HepG2 (cell line): ENCODE measurements at regions not wholly inside any gene's neighbourhood (a gene's known extent, or its start where the extent isn't known, plus 50 kb on each side); places are given as distances from the start of the nearest gene placed in this dataset.

ENCODE experiments used
- KLF6 ChIP-seq: IDR thresholded peaks from 2 replicates; pipeline ENCODE4 v1.8.0; 2016; ENCODE audit warnings: missing biosample characterization, missing genetic modification reagents
- MXI1 ChIP-seq: IDR thresholded peaks from 3 replicates; pipeline ENCODE4 v1.6.1; 2012; ENCODE audit warnings: low read depth, low read length, inconsistent platforms, borderline replicate concordance
- POLR2AphosphoS5 ChIP-seq: IDR thresholded peaks from 2 replicates; pipeline ENCODE4 v1.6.1; 2012; ENCODE audit warnings: low read depth, low read length
- ZNF75D ChIP-seq: sonication (generic); formaldehyde crosslinking; IDR thresholded peaks from 2 replicates; pipeline ENCODE4 v1.8.1; 2023; ENCODE audit warnings: missing genetic modification reagents, mild to moderate bottlenecking, borderline replicate concordance
- ZNF776 ChIP-seq: sonication (generic); formaldehyde crosslinking; IDR thresholded peaks from 2 replicates; pipeline ENCODE4 v1.4.0; 2020; ENCODE audit warnings: mild to moderate bottlenecking, missing genetic modification reagents
- TF ChIP-seq, protein P1 (sequence below): sonication (generic); formaldehyde crosslinking; IDR thresholded peaks from 2 replicates; pipeline ENCODE4 v1.5.0; 2020; ENCODE audit warnings: mild to moderate bottlenecking, missing genetic modification reagents, moderate library complexity

DNA sequence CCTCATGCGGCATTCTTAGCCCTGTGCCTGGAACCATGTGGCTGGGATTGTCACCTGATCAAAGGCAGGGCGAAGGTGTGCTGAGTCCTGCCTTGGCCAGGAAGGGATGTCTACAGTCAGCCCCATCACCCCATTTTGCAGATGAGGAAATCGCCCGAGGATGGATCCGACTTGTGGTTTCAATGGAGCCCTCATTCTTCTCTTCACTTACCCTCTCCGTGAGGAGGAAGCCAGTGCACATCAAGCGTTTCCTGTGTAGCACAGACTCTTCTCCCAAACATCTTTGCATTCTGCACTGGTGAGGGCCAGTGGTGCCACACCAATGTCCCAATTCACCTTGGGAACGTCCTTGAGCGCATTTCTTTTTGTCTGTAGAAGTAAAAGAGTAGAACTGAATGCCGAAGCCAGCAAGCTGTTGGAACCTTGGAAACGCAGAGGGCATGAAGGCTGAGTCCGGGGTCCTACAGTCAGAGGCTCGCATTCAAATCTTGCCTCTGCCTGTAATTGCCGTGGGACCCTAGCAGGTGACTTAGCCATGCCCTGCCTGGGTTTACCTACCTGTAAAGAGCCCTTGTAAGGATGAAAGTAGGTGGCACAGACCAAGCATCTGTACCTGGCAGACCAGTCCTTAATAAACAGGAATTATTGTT, 85.4 kb downstream of the IRF8 start:
- no peak for TF ChIP-seq MXI1
- no peak for TF ChIP-seq KLF6 (CRISPR knock-in tag)
- no peak for TF ChIP-seq POLR2AphosphoS5
- TF ChIP-seq, protein P1, sequence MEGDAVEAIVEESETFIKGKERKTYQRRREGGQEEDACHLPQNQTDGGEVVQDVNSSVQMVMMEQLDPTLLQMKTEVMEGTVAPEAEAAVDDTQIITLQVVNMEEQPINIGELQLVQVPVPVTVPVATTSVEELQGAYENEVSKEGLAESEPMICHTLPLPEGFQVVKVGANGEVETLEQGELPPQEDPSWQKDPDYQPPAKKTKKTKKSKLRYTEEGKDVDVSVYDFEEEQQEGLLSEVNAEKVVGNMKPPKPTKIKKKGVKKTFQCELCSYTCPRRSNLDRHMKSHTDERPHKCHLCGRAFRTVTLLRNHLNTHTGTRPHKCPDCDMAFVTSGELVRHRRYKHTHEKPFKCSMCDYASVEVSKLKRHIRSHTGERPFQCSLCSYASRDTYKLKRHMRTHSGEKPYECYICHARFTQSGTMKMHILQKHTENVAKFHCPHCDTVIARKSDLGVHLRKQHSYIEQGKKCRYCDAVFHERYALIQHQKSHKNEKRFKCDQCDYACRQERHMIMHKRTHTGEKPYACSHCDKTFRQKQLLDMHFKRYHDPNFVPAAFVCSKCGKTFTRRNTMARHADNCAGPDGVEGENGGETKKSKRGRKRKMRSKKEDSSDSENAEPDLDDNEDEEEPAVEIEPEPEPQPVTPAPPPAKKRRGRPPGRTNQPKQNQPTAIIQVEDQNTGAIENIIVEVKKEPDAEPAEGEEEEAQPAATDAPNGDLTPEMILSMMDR (CRISPR knock-in tag), result no peak
- no peak for TF ChIP-seq ZNF776 (CRISPR knock-in tag)
- TF ChIP-seq ZNF75D, result no peak
